PC-3 (cell line): ENCODE measurements at regions not wholly inside any gene's neighbourhood (a gene's known extent, or its start where the extent isn't known, plus 50 kb on each side); places are given as distances from the start of the nearest gene placed in this dataset.

ENCODE experiments used
- ATAC-seq: fragments of 200-7000 bp; cut with Tn5 transposase; 2 replicates; pipeline ENCODE4 v1.9.1; 2020; ENCODE audit warnings: mild to moderate bottlenecking, moderate library complexity
- BruUV-seq: library from RNA; stranded (reverse); fragments of 400-500 nt; replicated peaks from 2 replicates; lab custom pipeline; 2021; lab: Mats Ljungman, UMichigan
- CTCF ChIA-PET: fragments of 300-600 bp; sonication (Branson Sonifier 250); formaldehyde crosslinking; loops from one replicate; lab custom pipeline; 2022; ENCODE audit warnings: antibody characterized with exemption; lab: Charles Lee
- POLR2A ChIA-PET: fragments of 300-600 bp; sonication (Branson Sonifier 250); formaldehyde crosslinking; loops from one replicate; lab custom pipeline; 2022; ENCODE audit warnings: antibody characterized with exemption; ENCODE audit not compliant: unreplicated experiment; lab: Charles Lee
- DNase-seq: peaks from one replicate; pipeline ENCODE4 v3.0.0-alpha.2; 2015
- H2AFZ ChIP-seq: fragments of 300-600 bp; sonication (generic); 2 replicates; pipeline ENCODE4 v1.6.0; 2016; ENCODE audit warnings: antibody characterized with exemption, low read length
- H3F3A ChIP-seq: fragments of 300-600 bp; sonication (generic); one replicate; pipeline ENCODE4 v1.6.0; 2017; ENCODE audit warnings: antibody characterized with exemption, low read length, control low read depth, mild to moderate bottlenecking; ENCODE audit not compliant: unreplicated experiment
- H3K27ac ChIP-seq: fragments of 300-600 bp; sonication (generic); 2 replicates; pipeline ENCODE4 v1.5.1; 2016; ENCODE audit warnings: mild to moderate bottlenecking, low read length
- H3K27me3 ChIP-seq: fragments of 300-600 bp; sonication (generic); 2 replicates; pipeline ENCODE4 v1.6.1; 2016; ENCODE audit warnings: low read length, mixed read lengths
- H3K36me3 ChIP-seq: fragments of 300-600 bp; sonication (generic); 2 replicates; pipeline ENCODE4 v1.6.1; 2016; ENCODE audit warnings: low read depth, mixed run types, low read length, mixed read lengths
- H3K4me1 ChIP-seq: fragments of 300-600 bp; sonication (generic); 2 replicates; pipeline ENCODE4 v1.5.1; 2016; ENCODE audit warnings: low read length; ENCODE audit not compliant: insufficient read depth
- H3K4me2 ChIP-seq: fragments of 300-600 bp; sonication (generic); 2 replicates; pipeline ENCODE4 v1.6.0; 2016; ENCODE audit warnings: low read length
- H3K4me3 ChIP-seq: fragments of 300-600 bp; sonication (generic); 2 replicates; pipeline ENCODE4 v1.5.1; 2016; ENCODE audit warnings: mild to moderate bottlenecking, low read length, mixed read lengths
- H3K79me2 ChIP-seq: fragments of 300-600 bp; sonication (generic); 2 replicates; pipeline ENCODE4 v1.6.1; 2017; ENCODE audit warnings: low read length, mixed read lengths
- H3K9ac ChIP-seq: fragments of 300-600 bp; sonication (generic); 2 replicates; pipeline ENCODE4 v1.6.0; 2016; ENCODE audit warnings: mild to moderate bottlenecking, low read length
- H3K9me2 ChIP-seq: fragments of 300-600 bp; sonication (generic); replicated peaks from 2 replicates; pipeline ENCODE4 v1.6.1; 2016; ENCODE audit warnings: mixed run types, low read length, mixed read lengths
- H3K9me3 ChIP-seq: fragments of 300-600 bp; sonication (generic); 2 replicates; pipeline ENCODE4 v1.6.1; 2016; ENCODE audit warnings: low read length, mixed read lengths
- H4K20me1 ChIP-seq: fragments of 300-600 bp; sonication (generic); 2 replicates; pipeline ENCODE4 v1.6.1; 2016; ENCODE audit warnings: low read length, mixed read lengths
- CTCF ChIP-seq: fragments of 300-600 bp; sonication (generic); conservative IDR thresholded peaks from 2 replicates; pipeline ENCODE4 v1.5.1; 2017; ENCODE audit warnings: antibody characterized with exemption, low read depth, mild to moderate bottlenecking, low read length
- EZH2 ChIP-seq: fragments of 300-600 bp; sonication (generic); IDR thresholded peaks from one replicate; pipeline ENCODE4 v1.6.1; 2017; ENCODE audit warnings: antibody characterized with exemption, mild to moderate bottlenecking, low read length; ENCODE audit not compliant: unreplicated experiment
- EZH2phosphoT487 ChIP-seq: fragments of 300-600 bp; sonication (generic); IDR thresholded peaks from 2 replicates; pipeline ENCODE4 v1.6.1; 2018; ENCODE audit warnings: mild to moderate bottlenecking, antibody characterized with exemption, low read length, borderline replicate concordance
- intact Hi-C: fragments of 100-400 bp; cut with micrococcal nuclease; formaldehyde crosslinking; loops from 2 replicates; pipeline ENCODE4 v1.9.0; 2023

GRCh38 chr7:1343551-1343950, 110.9 kb downstream of the UNCX start:
- ATAC-seq (no peak), DNase-seq (no peak)
- Histone ChIP-seq H3K27me3 (peaks cover 21% of the 10 kb centered on the region), H3K9ac (no peak overlapping the region), H3K4me1 (no peaks in the 10 kb centered on the region), H3K4me3 (no peak overlapping the region), H3K36me3 (no peaks in the 10 kb centered on the region), H3K9me2 (no peaks in the 10 kb centered on the region), H3K79me2 (no peaks in the 10 kb centered on the region), H3K4me2 (no peak overlapping the region), H3K9me3 (no peaks in the 10 kb centered on the region), H4K20me1 (no peaks in the 10 kb centered on the region), H3K27ac (no peak overlapping the region), H3F3A (no peaks in the 10 kb centered on the region), H2AFZ (no peak overlapping the region)
- intact Hi-C loops = no loop called here
- CTCF ChIA-PET = no interaction called here
- POLR2A ChIA-PET = no interaction called here
- BruUV-seq = no TSS peak
- TF ChIP-seq EZH2phosphoT487 = no peak
- no peak for TF ChIP-seq EZH2
- no peak for TF ChIP-seq CTCF

DNA sequence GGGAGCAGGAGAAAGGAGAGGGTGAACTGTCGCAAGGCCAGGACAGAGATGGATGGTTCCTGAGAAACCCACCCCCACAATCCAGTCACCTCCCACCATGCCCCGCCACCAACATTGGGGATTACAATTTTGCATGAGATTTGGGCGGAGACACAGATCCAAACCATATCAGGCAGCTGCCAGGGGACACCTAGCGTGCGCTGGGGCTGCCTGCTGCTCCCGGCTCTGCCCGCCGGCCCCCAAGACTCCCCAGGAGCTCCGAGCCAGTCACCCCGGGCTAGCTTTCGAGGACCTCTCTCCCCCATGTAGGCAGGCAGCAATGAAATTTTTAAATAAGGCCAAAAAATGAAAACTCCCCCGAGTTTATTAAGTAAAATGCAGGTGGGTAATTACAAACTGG, 111.7 kb downstream of the UNCX start:
- no peaks in the 10 kb centered on the region for H3K79me2 ChIP-seq
- no peaks in the 10 kb centered on the region for H4K20me1 ChIP-seq
- no TSS peak for BruUV-seq
- no peak overlapping the region for H3K4me3 ChIP-seq
- H2AFZ ChIP-seq = no peak overlapping the region
- no peak overlapping the region for H3K9ac ChIP-seq
- no peak for TF ChIP-seq CTCF
- TF ChIP-seq EZH2phosphoT487 = no peak
- no peak for TF ChIP-seq EZH2
- H3K27me3 ChIP-seq = peaks cover 28% of the 10 kb centered on the region
- POLR2A ChIA-PET = no interaction called here
- no peaks in the 10 kb centered on the region for H3K4me1 ChIP-seq
- no peak overlapping the region for H3K27ac ChIP-seq
- DNase-seq (no peak), ATAC-seq (no peak)
- H3K4me2 ChIP-seq = no peak overlapping the region
- no peaks in the 10 kb centered on the region for H3K9me2 ChIP-seq
- H3K9me3 ChIP-seq = no peaks in the 10 kb centered on the region
- H3F3A ChIP-seq = no peaks in the 10 kb centered on the region
- CTCF ChIA-PET = no interaction called here
- intact Hi-C loops = no loop called here
- H3K36me3 ChIP-seq = no peaks in the 10 kb centered on the region

- Histone ChIP-seq H3K9ac (no peak overlapping the region), H3K27ac (no peak overlapping the region), H3K27me3 (peaks cover 30% of the 10 kb centered on the region), H3K4me1 (no peaks in the 10 kb centered on the region), H2AFZ (no peak overlapping the region), H3K4me3 (no peak overlapping the region), H3K36me3 (no peaks in the 10 kb centered on the region), H3K4me2 (no peak overlapping the region), H3K9me3 (no peaks in the 10 kb centered on the region), H3F3A (no peaks in the 10 kb centered on the region), H3K9me2 (no peaks in the 10 kb centered on the region), H4K20me1 (no peaks in the 10 kb centered on the region), H3K79me2 (no peaks in the 10 kb centered on the region)
- no TSS peak for BruUV-seq
- ChIA-PET POLR2A (no interaction called here), CTCF (no interaction called here)
- intact Hi-C loops = no loop called here
- DNase-seq = no peak
- TF ChIP-seq EZH2 = no peak
- TF ChIP-seq CTCF = no peak
- TF ChIP-seq EZH2phosphoT487 = no peak
- no peak for ATAC-seq
Observed at GRCh38 chr7:1344981-1345701, 112.5 kb downstream of the UNCX start.
